SW 1271 (cell line): ENCODE measurements at regions not wholly inside any gene's neighbourhood (a gene's known extent, or its start where the extent isn't known, plus 50 kb on each side); places are given as distances from the start of the nearest gene placed in this dataset.
"Not testable (repeated sequence)": the region's sequence is repeated elsewhere in the genome, so short reads cannot be mapped to it uniquely, and the experiment has no call there.

Source experiments
- DNase-seq, 2 experiments: peaks; one replicate each; lab custom pipeline; 2025; lab: John Stamatoyannopoulos, UW

DNA sequence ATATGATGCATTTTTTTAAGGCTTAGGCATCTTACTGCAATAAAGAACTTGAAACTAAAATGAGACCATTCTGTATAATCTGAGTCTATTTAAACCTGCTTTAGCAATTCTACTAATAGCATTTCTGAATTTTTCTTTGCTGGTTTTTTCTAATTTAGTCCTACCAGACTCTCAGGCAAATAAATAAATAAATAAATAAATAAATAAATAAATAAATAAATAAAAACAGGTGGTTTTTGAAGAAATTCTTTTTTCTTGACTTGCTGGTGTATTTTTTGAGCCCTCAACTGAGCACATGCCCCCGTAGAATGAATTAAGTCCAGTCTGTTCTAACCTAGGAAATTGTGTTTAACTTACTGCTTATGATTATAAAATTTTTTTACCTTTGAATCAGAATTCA is 134.7 kb upstream of the FOXP2 start:
- no peak for DNase-seq

DNA sequence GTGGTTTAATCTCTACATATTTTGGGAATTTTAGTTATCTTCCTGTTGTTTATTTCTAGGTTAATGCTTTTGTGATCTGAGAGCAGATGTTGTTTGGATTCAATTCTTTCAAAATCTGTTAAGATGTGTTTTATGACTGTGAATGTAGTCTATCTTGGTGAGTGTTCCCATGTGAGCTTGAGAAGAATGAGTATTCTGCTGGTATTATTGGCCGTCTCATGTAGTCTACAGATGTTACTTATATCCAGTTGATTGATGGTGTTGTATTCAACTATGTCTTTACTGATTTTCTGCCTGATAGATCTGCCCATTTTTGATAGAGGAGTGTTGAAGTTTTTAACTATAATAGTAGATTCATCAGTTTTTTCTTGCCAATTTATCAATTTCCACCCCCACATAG is 141.4 kb upstream of the FOXP2 start:
- DNase-seq: no peak

DNA sequence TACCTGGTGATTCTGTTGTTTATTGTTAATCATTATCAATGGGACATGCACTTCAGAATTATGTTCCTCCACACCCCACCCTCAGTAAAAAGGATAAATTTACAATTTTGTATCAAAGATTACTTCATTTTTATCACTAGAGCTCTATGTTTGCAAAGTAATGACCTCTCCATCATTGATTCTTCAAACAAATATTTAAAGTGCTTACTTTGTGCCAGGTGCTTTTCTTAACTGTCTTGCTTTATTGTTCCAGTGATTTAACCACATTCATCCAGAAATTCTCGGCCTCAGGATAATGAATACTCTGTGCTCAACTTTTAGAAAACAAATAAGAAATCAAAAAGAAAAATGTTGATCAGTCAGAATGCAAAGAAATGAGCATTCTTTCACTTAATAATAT is 144.9 kb upstream of the FOXP2 start:
- no peak for DNase-seq

DNA sequence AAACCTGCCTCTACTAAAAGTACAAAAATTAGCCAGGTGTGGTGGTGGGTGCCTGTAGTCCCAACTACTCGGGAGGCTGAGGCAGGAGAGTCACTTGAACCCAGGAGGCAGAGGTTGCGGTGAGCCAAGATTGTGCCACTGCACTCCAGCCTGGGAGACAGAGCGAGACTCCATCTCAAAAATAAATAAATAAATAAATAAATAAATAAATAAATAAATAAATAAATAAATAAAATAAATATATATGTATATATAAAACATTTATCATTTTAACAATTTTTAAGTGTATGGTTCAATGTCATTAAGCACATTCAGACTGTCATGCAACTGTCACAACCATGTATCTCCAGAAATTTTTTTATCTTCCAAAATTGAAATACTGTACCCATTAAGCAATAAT is 147.1 kb upstream of the FOXP2 start:
- DNase-seq: not testable (repeated sequence)

DNA sequence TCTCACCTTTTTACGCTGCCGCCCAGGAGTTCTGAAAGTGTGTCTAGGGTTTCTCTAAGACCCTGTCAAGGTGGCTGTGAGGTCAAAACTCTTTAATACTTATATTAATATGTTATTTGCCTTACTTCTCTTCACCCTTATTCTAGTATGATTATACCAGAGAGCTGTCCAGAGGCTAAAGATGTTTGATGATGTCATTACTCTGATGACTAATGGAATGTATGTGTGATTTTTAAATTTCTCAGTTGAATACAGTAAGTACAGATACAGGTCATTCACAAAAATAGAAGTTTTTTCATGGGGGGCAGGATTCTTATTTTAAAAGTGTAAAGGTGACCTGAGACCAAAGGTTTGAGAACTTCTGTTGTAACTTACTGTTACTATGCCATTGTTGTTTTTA is 150.6 kb upstream of the FOXP2 start:
- DNase-seq: no peak

DNA sequence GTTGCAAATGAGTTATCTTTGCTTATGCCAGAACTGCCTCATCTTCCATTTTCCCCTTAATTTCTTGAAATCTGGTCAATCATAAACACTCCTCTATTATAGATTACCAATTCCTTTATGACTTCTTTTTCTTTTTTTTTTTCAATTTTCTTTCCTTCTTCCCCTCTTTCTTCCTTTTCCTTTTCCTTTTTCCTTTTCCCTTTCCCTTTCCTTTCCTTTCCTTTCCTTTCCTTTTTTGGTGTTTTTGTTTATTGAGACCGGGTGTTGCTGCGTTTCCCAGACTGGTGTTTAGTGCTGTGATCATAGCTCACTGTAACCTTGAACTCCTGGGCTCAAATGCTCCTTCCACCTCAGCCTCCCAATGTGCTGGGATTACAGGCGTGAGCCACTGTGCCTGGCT is 151.4 kb upstream of the FOXP2 start:
- no peak for DNase-seq

DNA sequence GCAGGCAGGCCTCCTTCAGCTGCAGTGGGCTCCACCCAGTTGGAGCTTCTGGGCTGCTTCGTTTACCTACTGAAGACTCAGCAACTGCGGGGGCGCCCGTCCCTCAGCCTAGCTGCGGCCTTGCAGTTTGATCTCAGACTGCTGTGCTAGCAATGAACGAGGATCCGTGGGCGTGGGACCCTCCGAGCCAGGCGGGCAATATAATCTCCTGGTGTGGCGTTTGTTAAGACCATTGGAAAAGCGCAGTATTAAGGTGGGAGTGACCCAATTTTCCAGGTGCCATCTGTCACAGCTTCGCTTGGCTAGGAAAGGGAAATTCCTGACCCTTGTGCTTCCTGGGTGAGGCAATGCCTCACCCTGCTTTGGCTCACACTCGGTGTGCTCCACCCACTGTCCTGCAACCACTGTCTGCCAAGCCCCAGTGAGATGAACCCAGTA is 159.2 kb upstream of the FOXP2 start:
- no peak for DNase-seq

DNA sequence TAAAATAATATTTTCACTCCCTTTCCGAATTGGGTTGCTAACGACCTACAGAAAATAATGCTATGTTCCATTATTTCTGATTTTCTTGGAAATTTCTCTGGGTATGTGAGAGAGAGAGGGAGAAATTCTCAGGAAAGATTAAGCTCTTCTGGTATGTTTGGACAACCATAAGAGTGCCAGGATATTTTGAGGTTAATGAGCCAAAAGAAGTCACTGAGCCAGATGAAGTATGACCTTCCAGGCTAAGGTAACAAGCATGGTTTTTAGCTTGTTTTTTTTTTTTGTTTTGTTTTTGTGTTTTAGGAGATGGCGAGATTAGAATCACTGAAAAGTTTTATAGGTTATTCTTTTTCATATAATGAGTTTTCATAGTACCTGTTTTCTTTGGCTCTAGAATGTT is 171.0 kb upstream of the FOXP2 start:
- DNase-seq: no peak

DNA sequence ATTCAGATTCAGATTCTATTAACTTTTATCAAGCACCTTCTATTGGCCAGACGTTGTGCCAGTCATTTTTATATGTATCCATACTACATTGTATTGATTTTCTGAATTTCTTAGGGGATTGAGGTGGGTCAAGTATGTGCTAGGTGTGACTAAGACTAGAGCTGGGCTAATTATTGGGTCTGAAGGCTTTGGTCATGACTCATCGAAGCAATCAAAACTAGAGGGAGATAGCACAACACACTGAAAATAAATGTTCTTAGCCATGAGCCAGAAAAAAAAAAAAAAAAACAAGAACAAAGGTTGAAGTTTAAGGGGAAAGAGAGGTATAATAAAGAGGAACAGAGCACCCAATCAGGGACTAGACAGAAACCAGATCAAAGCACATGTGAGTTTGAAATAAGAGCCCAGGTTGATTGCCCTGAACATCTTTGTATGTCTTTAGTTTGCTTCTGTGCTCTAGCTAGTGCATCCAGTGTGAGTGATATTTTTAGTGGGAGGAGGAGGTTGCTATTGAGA is 171.6 kb upstream of the FOXP2 start:
- no peak for DNase-seq

DNA sequence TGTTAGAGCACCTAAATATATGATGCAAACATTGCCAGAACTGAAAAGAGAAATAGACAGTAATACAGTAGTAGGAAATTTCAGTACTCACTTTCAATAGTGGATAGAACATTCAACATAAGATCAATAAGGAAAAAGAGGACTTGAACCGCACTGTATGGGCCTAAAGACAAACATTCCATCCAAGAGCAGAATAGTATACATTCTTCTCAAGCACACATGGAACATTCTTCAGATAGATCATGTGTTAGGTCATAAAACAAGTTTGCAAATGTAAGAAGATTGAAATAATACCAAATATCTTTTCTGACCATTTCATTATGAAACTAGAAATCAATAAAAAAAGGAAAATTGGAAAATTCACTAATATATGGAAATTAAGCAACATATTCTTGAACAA is 185.4 kb upstream of the FOXP2 start:
- no peak for DNase-seq

DNA sequence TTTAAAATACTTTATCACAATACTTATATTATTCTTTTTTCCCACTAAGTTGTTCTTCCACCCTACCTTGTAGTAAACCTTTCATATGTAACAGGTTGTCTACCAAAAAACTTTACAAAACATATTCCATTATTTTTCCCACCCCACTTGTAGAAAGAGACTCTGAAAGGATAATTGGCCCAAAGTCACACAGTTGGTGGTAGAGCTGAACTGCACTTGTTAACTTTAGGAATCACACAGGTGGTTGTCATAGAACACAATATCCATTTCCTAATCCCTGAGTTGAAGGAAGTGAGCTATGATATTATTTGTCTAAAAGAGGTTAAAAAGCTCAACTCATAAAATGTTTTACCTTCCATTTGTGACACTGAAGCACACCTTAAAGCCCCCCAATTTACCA is 188.8 kb upstream of the FOXP2 start:
- DNase-seq: no peak

DNA sequence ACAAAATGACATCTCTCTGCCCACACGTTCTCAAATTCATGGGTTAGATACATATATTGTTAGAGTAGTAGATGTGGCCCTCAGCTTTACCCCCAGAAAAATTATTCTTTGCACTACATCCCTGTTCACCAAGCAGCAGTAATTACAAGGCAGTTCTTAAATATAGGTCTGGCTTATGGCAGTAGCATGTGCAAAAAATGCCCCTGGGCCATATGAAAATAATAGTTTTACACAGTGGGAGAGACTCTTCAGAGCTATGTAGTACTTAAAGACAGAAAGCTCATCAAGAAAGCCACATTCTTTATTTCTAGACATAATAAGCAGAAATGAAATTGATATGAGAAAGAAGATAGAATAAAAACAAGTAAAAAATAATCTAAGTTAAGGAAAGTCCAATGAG is 196.3 kb upstream of the FOXP2 start:
- DNase-seq: no peak

DNA sequence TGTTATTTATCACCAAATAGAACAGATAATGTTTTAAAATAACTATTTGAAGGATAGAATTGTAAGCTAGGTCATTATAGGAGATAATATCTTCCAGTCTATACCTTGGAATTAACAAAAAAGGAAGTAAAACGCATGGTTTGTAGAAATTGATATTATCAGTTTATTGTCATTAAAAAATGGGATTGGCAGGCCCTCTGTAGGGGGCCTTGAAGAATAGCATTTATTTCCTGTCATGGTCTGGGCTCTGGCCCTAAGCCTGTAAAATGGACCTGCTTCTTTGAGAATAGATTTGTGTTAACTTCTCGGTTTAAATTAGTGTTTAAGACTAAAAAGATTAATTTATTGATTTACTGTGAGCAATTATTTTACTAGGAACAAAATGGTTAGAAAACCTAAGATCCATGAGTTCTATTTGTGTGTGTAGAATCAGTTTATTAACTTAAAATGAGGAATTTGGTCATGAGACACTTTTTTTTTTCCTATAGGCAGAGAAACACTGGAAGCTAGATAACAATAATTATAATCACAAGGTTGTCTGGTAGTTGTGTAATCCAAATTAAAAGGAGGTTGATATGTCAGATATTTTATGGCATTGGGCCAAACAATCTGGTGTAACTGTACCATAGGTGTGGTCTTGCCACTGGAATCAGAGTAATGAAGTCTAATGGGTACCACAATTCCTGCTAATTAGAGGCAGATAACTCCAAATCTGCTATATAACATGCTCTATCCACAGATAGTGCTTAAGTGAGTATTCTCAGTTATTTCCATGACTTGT is 197.4 kb upstream of the FOXP2 start:
- DNase-seq: no peak

DNA sequence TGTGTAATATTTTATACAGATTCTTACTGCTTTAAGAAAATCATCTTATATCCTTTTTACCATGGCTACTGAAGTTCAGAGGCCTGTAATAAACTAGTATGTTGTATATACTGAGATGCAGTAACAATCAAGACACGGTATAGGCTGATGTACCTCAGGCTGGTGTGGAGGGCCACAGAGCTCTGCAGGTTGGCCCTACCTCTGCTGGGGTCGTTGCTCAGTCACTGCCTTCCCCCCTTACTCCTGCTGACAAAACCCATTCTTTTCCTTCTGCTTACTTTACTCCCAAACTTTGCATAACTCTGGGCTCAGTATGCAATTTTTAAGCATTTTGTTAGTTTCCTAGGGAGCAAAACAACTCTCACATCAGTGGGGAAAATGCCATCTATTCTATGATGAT is 200.1 kb upstream of the FOXP2 start:
- no peak for DNase-seq

DNA sequence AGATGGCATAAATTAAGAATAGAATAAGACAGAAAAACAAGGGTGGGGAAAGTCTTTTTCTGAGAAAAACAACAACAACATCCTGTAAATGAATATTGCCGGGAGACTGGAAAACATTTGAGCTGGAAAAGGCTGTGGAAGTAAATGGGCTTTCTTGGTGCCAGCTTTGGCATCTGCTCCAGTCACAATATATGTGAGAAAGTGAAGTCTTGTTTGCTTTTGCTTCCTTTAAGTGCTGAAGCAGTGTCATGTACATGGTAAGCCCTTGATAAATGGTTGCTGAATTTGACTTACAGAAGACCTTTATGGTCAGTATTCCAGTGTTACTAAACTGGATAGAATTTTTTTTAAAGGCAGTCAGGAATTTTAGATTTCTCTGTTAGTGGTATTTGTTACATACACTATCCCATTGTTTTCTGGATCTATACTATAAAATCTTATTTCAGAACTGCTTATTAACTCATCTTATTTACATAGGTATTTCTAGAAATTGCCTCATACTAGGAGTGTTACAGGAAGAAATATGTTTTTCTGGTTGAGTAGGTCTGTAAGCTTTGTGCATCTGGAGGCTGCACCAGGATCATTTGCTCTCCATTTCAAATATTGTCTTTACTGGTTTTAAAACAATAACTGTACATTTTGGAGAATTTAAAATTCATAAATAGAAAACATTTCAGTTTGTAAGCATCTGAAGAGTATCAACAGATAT is 201.7 kb upstream of the FOXP2 start:
- DNase-seq: no peak

DNA sequence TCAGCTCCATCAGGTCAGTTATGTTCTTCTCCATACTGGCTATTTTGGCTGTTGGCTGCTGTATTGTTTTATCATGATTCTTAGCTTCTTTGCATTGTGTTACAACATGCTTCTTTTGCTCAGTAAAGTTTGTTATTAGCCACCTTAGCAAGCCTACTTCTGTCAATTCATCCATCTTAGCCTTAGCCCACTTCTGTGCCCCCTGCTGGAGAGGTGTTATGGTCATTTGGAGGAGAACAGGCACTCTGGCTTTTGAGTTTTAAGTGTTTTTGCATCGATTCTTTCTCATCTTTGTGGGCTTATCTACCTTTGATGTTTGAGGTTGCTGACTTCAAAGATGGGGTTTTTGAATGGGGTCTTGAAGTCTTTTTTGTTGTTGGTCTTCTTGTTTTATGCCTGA is 204.6 kb upstream of the FOXP2 start:
- no peak for DNase-seq

DNA sequence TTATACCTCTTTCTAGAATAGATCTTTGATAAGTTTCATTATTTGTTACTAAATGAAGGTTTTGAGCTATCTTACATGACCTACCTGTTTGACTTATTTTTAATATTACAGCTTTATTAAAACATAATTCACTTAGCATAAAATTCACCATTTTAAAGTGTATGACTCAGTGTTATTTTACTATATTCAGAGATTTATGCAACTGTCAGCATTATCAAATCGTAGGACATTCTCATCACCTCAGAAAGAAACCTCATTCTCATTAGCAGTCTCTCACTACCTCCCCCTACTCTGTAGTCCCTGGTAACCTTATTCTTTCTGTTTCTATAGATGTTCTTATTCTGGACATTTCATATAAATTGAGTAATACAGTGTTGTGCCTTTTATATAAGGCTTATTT is 207.9 kb upstream of the FOXP2 start:
- no peak for DNase-seq

DNA sequence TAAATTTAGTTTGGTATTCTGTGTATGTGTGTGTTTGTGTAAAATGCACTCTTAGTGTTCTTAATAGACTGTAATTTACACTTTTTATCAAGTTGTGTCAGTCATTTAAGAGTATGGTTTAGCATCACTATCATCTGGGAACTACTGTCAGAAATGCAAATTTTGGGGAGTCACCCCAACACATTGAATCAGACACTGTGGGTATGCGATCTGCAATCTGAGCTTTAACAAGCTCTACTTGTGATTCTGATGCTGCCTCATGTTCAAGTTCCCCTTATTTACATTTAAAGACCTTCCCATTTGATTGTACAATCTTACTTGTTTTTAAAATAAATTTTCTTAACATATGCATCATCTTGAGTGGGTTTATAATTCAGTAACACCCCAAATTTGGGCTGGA is 218.1 kb upstream of the FOXP2 start:
- no peak for DNase-seq

DNA sequence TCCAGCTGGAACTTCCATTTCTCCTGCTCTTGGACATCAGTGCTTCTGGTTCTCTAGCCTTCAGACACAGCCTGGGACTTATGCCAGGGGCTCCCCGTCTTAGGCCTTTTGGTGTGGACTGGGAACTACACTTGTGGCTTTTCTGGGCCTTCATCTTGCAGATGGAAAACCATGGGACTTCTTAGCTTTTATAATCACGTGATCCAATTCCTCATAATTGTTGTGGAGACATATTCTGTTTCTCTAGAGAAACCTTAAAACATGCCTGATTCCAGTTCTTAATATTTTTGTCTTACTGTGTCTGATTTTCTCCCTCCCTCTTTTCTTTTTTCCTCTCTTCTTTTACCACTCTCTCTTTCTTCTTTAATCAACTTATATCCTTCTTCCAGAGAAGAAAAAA is 224.2 kb upstream of the FOXP2 start:
- no peak for DNase-seq

DNA sequence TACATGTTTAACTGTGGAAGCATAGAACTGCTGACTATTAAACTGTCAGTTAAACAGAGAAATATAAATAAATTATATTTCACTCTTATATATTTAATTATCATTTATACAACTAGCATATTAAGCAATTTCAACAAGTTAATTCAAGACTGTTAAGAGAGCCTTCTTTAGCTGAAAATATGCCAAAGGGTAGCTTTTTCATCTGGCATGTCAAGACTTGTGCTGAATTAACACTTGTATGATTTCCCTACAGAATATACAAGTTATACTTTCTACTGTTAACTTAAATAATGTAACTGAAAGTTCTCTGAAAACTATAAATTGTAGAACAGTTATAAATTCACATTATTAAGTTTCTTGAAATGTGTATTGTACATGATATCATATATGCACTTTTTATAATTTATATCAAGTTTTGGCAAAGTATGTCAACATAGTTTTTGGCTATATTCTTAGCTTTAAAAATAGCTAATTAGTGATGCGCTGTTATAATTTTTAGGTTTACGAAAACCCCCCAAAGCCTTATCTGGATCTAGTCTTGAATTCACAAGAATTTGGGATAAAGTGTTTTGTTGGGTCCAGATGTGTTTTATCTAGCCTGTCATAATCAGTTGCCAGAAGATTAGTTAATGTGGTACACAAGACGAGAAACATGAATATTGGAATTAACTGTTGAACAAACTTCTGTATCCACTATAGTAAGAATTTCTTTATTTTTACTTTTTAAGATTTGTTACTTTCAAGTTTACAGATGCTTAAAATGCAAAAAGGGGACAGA is 231.1 kb upstream of the FOXP2 start:
- no peak for DNase-seq

DNA sequence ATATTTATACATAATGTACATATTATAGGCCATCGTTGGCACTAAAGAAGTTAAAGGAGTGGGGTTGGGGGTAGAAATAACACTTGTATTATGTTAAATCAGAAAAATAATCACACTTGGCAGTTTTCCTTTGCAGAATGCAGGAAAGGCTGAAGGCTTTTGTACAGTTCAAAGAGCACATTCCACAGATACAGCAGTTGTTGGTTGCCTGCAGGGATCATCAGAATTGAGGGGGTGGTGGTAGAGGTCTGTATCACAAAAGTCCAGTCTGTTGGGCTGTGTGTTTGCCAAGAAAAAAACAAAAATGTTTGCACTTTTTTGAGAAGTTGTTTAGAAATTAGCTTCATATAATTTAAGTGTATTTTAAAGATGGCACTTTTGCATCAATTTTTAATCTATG is 231.8 kb upstream of the FOXP2 start:
- no peak for DNase-seq

DNA sequence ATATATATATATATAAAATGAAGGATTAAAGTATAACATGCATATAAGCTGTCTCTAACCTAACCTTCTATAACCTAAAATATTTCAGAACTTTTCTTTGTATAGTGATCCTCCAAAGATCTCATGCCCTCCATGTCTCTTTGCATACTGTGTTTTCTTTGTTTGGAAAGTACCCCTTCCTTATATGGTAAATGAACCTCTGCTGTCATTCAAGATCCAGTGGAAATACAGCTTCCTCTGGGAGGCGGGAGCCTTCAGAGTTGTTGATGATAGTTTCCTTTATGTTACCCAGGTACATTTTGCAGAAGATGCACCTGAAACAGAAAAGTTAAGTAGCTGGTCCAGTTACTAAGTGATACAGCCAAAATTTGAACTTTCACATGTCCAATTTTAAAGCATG is 233.3 kb upstream of the FOXP2 start:
- no peak for DNase-seq
